Panc1 (cell line): ENCODE measurements at regions not wholly inside any gene's neighbourhood (a gene's known extent, or its start where the extent isn't known, plus 50 kb on each side); places are given as distances from the start of the nearest gene placed in this dataset.

Experiments
- POLR2AphosphoS5 ChIP-seq: IDR thresholded peaks from 2 replicates; pipeline ENCODE4 v1.6.1; 2012; ENCODE audit warnings: mild to moderate bottlenecking, low read depth, low read length, moderate library complexity
- TCF7L2 ChIP-seq: IDR thresholded peaks from 2 replicates; pipeline ENCODE4 v1.6.1; 2011; ENCODE audit warnings: mild to moderate bottlenecking, low read depth, low read length, inconsistent platforms
- TF ChIP-seq, protein P1 (sequence below), 2 experiments: IDR thresholded peaks; 2 replicates each; pipeline ENCODE4 v1.6.1; 2011 to 2012; ENCODE audit warnings: low read depth in 2 of 2, control low read depth in 1 of 2, low read length in 1 of 2, mild to moderate bottlenecking in 1 of 2, moderate library complexity in 1 of 2; ENCODE audit not compliant: insufficient read depth in 1 of 2
- TF ChIP-seq, protein P2 (sequence below): fragments of 450-650 bp; IDR thresholded peaks from 2 replicates; pipeline ENCODE4 v1.5.1; 2017; ENCODE audit warnings: mild to moderate bottlenecking

DNA sequence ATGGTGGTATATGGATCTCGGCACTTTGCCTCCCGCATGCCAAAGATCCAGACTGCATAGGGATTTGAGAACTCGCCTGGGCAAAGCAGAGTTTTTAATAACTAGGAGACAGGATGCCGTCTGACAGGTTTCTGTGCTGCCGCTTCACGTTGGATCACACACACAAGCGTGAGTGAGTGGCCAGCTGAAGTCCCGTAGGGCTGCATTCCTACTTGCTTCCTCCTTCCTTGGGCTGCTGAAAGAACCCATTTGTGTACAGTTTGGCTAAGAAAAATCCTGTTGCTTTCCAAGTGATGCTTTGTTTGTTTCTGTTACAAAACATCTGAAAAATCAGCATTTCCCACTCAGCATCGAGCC is 604.3 kb upstream of the CFAP20DC start:
- TF ChIP-seq, protein P1, sequence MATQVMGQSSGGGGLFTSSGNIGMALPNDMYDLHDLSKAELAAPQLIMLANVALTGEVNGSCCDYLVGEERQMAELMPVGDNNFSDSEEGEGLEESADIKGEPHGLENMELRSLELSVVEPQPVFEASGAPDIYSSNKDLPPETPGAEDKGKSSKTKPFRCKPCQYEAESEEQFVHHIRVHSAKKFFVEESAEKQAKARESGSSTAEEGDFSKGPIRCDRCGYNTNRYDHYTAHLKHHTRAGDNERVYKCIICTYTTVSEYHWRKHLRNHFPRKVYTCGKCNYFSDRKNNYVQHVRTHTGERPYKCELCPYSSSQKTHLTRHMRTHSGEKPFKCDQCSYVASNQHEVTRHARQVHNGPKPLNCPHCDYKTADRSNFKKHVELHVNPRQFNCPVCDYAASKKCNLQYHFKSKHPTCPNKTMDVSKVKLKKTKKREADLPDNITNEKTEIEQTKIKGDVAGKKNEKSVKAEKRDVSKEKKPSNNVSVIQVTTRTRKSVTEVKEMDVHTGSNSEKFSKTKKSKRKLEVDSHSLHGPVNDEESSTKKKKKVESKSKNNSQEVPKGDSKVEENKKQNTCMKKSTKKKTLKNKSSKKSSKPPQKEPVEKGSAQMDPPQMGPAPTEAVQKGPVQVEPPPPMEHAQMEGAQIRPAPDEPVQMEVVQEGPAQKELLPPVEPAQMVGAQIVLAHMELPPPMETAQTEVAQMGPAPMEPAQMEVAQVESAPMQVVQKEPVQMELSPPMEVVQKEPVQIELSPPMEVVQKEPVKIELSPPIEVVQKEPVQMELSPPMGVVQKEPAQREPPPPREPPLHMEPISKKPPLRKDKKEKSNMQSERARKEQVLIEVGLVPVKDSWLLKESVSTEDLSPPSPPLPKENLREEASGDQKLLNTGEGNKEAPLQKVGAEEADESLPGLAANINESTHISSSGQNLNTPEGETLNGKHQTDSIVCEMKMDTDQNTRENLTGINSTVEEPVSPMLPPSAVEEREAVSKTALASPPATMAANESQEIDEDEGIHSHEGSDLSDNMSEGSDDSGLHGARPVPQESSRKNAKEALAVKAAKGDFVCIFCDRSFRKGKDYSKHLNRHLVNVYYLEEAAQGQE (IDR thresholded peaks at IDR 0.05; ENCODE audit: insufficient read depth in 1 of 2, low read depth in 2 of 2, low read length in 1 of 2), result no peak
- TF ChIP-seq, protein P2, sequence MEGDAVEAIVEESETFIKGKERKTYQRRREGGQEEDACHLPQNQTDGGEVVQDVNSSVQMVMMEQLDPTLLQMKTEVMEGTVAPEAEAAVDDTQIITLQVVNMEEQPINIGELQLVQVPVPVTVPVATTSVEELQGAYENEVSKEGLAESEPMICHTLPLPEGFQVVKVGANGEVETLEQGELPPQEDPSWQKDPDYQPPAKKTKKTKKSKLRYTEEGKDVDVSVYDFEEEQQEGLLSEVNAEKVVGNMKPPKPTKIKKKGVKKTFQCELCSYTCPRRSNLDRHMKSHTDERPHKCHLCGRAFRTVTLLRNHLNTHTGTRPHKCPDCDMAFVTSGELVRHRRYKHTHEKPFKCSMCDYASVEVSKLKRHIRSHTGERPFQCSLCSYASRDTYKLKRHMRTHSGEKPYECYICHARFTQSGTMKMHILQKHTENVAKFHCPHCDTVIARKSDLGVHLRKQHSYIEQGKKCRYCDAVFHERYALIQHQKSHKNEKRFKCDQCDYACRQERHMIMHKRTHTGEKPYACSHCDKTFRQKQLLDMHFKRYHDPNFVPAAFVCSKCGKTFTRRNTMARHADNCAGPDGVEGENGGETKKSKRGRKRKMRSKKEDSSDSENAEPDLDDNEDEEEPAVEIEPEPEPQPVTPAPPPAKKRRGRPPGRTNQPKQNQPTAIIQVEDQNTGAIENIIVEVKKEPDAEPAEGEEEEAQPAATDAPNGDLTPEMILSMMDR, result no peak
- TF ChIP-seq POLR2AphosphoS5 (no peak), TCF7L2 (no peak)
